HG03575 (cell line): ENCODE measurements at regions not wholly inside any gene's neighbourhood (a gene's known extent, or its start where the extent isn't known, plus 50 kb on each side); places are given as distances from the start of the nearest gene placed in this dataset.

Source experiments
- ATAC-seq: cut with Tn5 transposase; IDR thresholded peaks from one replicate; pipeline ENCODE4 v1.9.1; 2021; ENCODE audit not compliant: unreplicated experiment, insufficient number of reproducible peaks, low FRiP score; ENCODE audit errors: extremely low read depth

GRCh38 chr13:100824366-100824765 lies 149.8 kb upstream of the TMTC4 start:
- ATAC-seq, result no peak

GRCh38 chr13:100823448-100823847 lies 148.9 kb upstream of the TMTC4 start:
- no peak for ATAC-seq

GRCh38 chr13:100822871-100823443 lies 148.4 kb upstream of the TMTC4 start:
- no peak for ATAC-seq

GRCh38 chr13:100818711-100819110 lies 144.1 kb upstream of the TMTC4 start:
- no peak for ATAC-seq

- no peak for ATAC-seq
Measured at GRCh38 chr13:100817928-100818327, 143.3 kb upstream of the TMTC4 start.

GRCh38 chr13:100815476-100816046 lies 141.0 kb upstream of the TMTC4 start:
- no peak for ATAC-seq

GRCh38 chr13:100812982-100813584 lies 138.5 kb upstream of the TMTC4 start:
- ATAC-seq, result no peak

- no peak for ATAC-seq
Measured at GRCh38 chr13:100811928-100812327, 137.3 kb upstream of the TMTC4 start.

- no peak for ATAC-seq
Measured at GRCh38 chr13:100811024-100811865, 136.7 kb upstream of the TMTC4 start.

GRCh38 chr13:100810481-100810880 lies 135.9 kb upstream of the TMTC4 start:
- ATAC-seq, result no peak

GRCh38 chr13:100809856-100810255 lies 135.3 kb upstream of the TMTC4 start:
- no peak for ATAC-seq

- no peak for ATAC-seq
Measured at GRCh38 chr13:100809129-100809390, 134.5 kb upstream of the TMTC4 start.

GRCh38 chr13:100808330-100809128 lies 133.9 kb upstream of the TMTC4 start:
- ATAC-seq, result no peak

- no peak for ATAC-seq
Measured at GRCh38 chr13:100803091-100803490, 128.5 kb upstream of the TMTC4 start.

GRCh38 chr13:100800283-100800875 lies 125.8 kb upstream of the TMTC4 start:
- ATAC-seq, result no peak

- ATAC-seq, result no peak
Measured at GRCh38 chr13:100798739-100799361, 124.3 kb upstream of the TMTC4 start.

- no peak for ATAC-seq
Measured at GRCh38 chr13:100797921-100798320, 123.3 kb upstream of the TMTC4 start.

- no peak for ATAC-seq
Measured at GRCh38 chr13:100796463-100796862, 121.9 kb upstream of the TMTC4 start.

- ATAC-seq, result no peak
Measured at GRCh38 chr13:100794575-100794974, 120.0 kb upstream of the TMTC4 start.
